A673 (cell line): ENCODE measurements at regions not wholly inside any gene's neighbourhood (a gene's known extent, or its start where the extent isn't known, plus 50 kb on each side); places are given as distances from the start of the nearest gene placed in this dataset.

Source experiments
- BruUV-seq: library from RNA; stranded (reverse); fragments of 400-500 nt; replicated peaks from 2 replicates; lab custom pipeline; 2021; lab: Mats Ljungman, UMichigan
- CTCF ChIA-PET: fragments of 300-600 bp; sonication (Branson Sonifier 250); formaldehyde crosslinking; loops from one replicate; lab custom pipeline; 2022; ENCODE audit warnings: antibody characterized with exemption; lab: Charles Lee
- POLR2A ChIA-PET: fragments of 300-600 bp; sonication (Branson Sonifier 250); formaldehyde crosslinking; loops from one replicate; lab custom pipeline; 2022; ENCODE audit warnings: antibody characterized with exemption; ENCODE audit not compliant: low non-redundant PET; lab: Charles Lee
- DNase-seq: peaks from one replicate; pipeline ENCODE4 v3.0.0-alpha.2; 2015; ENCODE audit warnings: low spot score
- H3K27ac ChIP-seq: fragments of 200-600 bp; sonication (generic); 2 replicates; pipeline ENCODE4 v1.5.1; 2016; ENCODE audit warnings: mixed run types, low read depth, mild to moderate bottlenecking, mixed read lengths, antibody characterized with exemption, low read length; ENCODE audit not compliant: poor library complexity, severe bottlenecking
- H3K27me3 ChIP-seq: fragments of 200-600 bp; sonication (generic); replicated peaks from 2 replicates; pipeline ENCODE4 v1.6.1; 2017; ENCODE audit warnings: mixed run types, low read depth, mild to moderate bottlenecking, mixed read lengths, antibody characterized with exemption, low read length; ENCODE audit not compliant: insufficient read depth, poor library complexity
- H3K36me3 ChIP-seq: fragments of 200-600 bp; sonication (generic); 2 replicates; pipeline ENCODE4 v1.6.1; 2016; ENCODE audit warnings: mixed run types, mild to moderate bottlenecking, mixed read lengths, antibody characterized with exemption, low read length; ENCODE audit not compliant: insufficient read depth, poor library complexity, severe bottlenecking
- H3K4me1 ChIP-seq: fragments of 200-600 bp; sonication (generic); 2 replicates; pipeline ENCODE4 v1.6.1; 2017; ENCODE audit warnings: mixed run types, mild to moderate bottlenecking, mixed read lengths, antibody characterized with exemption, low read length; ENCODE audit not compliant: insufficient read depth, poor library complexity, severe bottlenecking
- H3K4me3 ChIP-seq: fragments of 200-600 bp; sonication (generic); 2 replicates; pipeline ENCODE4 v1.5.1; 2016; ENCODE audit warnings: low read depth, mixed run types, mild to moderate bottlenecking, mixed read lengths, low read length; ENCODE audit not compliant: poor library complexity, severe bottlenecking
- H3K9me3 ChIP-seq: fragments of 200-600 bp; sonication (generic); 2 replicates; pipeline ENCODE4 v1.6.1; 2016; ENCODE audit warnings: mixed run types, low read depth, mild to moderate bottlenecking, mixed read lengths, antibody characterized with exemption, low read length; ENCODE audit not compliant: poor library complexity, severe bottlenecking
- EZH2 ChIP-seq: fragments of 200-600 bp; sonication (generic); IDR thresholded peaks from 2 replicates; pipeline ENCODE4 v1.6.1; 2017; ENCODE audit warnings: borderline replicate concordance, low read depth, mild to moderate bottlenecking, mixed read lengths, antibody characterized with exemption, low read length; ENCODE audit not compliant: poor library complexity, severe bottlenecking
- intact Hi-C: fragments of 100-400 bp; cut with micrococcal nuclease; formaldehyde crosslinking; loops from one replicate; pipeline ENCODE4 v1.10.0; 2022; ENCODE audit not compliant: unreplicated experiment
- TF ChIP-seq, protein P1 (sequence below): fragments of 300-800, 200-600 bp; sonication (generic); conservative IDR thresholded peaks from 2 replicates; pipeline ENCODE4 v1.5.1; 2017; ENCODE audit warnings: low read depth, mild to moderate bottlenecking, antibody characterized with exemption, low read length, moderate library complexity, mixed read lengths

DNA sequence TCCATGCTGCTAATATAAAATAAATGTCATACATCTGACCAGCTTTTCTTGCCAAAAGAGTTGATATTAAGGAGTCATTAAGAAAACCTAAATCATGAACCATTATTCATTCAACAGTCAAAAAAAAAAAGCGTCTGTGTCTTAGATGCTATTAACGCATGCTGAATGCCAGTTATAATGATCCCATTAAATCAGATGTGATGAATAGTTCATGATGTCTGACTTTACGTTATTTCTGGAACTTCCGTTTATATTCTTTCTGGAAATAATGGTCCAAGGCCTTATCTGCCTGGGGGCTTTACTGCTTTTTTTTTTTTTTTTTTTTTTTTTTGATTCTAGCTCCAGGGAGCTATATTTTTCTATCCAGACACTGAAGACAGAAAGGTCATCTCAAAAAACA lies 877.1 kb downstream of the HACE1 start:
- no TSS peak for BruUV-seq
- TF ChIP-seq EZH2, result no peak
- TF ChIP-seq, protein P1, sequence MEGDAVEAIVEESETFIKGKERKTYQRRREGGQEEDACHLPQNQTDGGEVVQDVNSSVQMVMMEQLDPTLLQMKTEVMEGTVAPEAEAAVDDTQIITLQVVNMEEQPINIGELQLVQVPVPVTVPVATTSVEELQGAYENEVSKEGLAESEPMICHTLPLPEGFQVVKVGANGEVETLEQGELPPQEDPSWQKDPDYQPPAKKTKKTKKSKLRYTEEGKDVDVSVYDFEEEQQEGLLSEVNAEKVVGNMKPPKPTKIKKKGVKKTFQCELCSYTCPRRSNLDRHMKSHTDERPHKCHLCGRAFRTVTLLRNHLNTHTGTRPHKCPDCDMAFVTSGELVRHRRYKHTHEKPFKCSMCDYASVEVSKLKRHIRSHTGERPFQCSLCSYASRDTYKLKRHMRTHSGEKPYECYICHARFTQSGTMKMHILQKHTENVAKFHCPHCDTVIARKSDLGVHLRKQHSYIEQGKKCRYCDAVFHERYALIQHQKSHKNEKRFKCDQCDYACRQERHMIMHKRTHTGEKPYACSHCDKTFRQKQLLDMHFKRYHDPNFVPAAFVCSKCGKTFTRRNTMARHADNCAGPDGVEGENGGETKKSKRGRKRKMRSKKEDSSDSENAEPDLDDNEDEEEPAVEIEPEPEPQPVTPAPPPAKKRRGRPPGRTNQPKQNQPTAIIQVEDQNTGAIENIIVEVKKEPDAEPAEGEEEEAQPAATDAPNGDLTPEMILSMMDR, result no peak
- Histone ChIP-seq H3K27ac (no peak overlapping the region), H3K9me3 (no peaks in the 10 kb centered on the region), H3K27me3 (no peaks in the 10 kb centered on the region), H3K4me1 (peaks cover 20% of the 10 kb centered on the region), H3K36me3 (no peaks in the 10 kb centered on the region), H3K4me3 (no peak overlapping the region)
- peak; percentile 70 for DNase-seq
- ChIA-PET CTCF (no interaction called here), POLR2A (interaction anchor here (0.6 kb wide), 2 partner anchors 29 to 445 kb away, joined by 3 to 8 read pairs; no protein-coding TSS in a partner anchor)
- intact Hi-C loops, result loop anchor here (5.0 to 10.0 kb wide), 2 partner anchors 110 to 342 kb away; no protein-coding TSS in a partner anchor

DNA sequence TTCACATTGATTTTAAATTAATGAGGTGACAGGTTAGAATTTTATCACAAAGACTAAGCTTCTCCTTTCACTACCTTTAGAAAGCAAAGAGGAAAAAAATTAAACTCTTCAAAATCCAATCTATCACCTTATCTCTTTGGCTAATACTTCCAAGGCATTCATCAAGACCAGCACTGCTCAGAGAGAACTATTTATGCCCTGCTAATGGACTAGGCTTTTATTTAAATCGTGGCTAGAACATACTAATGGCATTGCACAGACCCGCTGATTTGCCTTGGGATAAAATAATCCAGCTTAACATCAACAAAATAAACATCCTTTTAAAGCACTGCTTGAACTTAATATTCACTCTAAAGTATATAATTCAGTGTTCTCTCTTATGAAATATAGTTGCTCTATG lies 880.4 kb downstream of the HACE1 start:
- Histone ChIP-seq H3K36me3 (no peaks in the 10 kb centered on the region), H3K27ac (no peak overlapping the region), H3K9me3 (no peaks in the 10 kb centered on the region), H3K4me3 (no peak overlapping the region), H3K27me3 (no peaks in the 10 kb centered on the region), H3K4me1 (peaks cover 38% of the 10 kb centered on the region)
- intact Hi-C loops, result no loop called here
- TF ChIP-seq, protein P1, result no peak
- TF ChIP-seq EZH2, result no peak
- ChIA-PET CTCF (no interaction called here), POLR2A (no interaction called here)
- no peak for DNase-seq
- BruUV-seq, result no TSS peak

DNA sequence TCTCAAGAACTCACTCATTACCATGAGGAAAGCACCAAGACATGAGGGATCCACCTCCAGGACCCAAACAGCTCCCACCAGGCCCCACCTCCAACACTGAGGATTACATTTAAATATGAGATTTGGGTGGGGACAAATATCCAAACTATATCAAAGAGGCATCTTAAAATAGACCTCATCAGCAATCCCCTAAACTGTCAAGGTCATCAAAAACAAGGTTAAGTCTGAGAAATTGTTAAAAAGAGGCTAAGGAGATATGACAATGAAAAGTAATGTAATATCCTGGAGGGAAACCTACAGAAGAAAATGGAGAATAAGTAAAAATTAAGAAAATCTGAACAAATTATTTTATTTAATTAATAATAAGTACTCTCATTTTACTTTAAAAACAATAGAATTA lies 922.3 kb downstream of the HACE1 start:
- ChIA-PET CTCF (no interaction called here), POLR2A (no interaction called here)
- DNase-seq, result no peak
- Histone ChIP-seq H3K36me3 (no peaks in the 10 kb centered on the region), H3K27me3 (no peaks in the 10 kb centered on the region), H3K27ac (no peak overlapping the region), H3K9me3 (no peaks in the 10 kb centered on the region), H3K4me1 (no peaks in the 10 kb centered on the region), H3K4me3 (no peak overlapping the region)
- intact Hi-C loops, result no loop called here
- TF ChIP-seq EZH2, result no peak
- TF ChIP-seq, protein P1, result no peak
- BruUV-seq, result no TSS peak
